PC-3 (cell line): ENCODE measurements at regions not wholly inside any gene's neighbourhood (a gene's known extent, or its start where the extent isn't known, plus 50 kb on each side); places are given as distances from the start of the nearest gene placed in this dataset.
A peak's percentile ranks its signal among the peaks of the same experiment; 100 is the strongest.

Source experiments
- ATAC-seq: fragments of 200-7000 bp; cut with Tn5 transposase; 2 replicates; pipeline ENCODE4 v1.9.1; 2020; ENCODE audit warnings: mild to moderate bottlenecking, moderate library complexity
- BruUV-seq: library from RNA; stranded (reverse); fragments of 400-500 nt; replicated peaks from 2 replicates; lab custom pipeline; 2021; lab: Mats Ljungman, UMichigan
- CTCF ChIA-PET: fragments of 300-600 bp; sonication (Branson Sonifier 250); formaldehyde crosslinking; loops from one replicate; lab custom pipeline; 2022; ENCODE audit warnings: antibody characterized with exemption; lab: Charles Lee
- POLR2A ChIA-PET: fragments of 300-600 bp; sonication (Branson Sonifier 250); formaldehyde crosslinking; loops from one replicate; lab custom pipeline; 2022; ENCODE audit warnings: antibody characterized with exemption; ENCODE audit not compliant: unreplicated experiment; lab: Charles Lee
- DNase-seq: peaks from one replicate; pipeline ENCODE4 v3.0.0-alpha.2; 2015
- H2AFZ ChIP-seq: fragments of 300-600 bp; sonication (generic); 2 replicates; pipeline ENCODE4 v1.6.0; 2016; ENCODE audit warnings: antibody characterized with exemption, low read length
- H3F3A ChIP-seq: fragments of 300-600 bp; sonication (generic); one replicate; pipeline ENCODE4 v1.6.0; 2017; ENCODE audit warnings: antibody characterized with exemption, low read length, control low read depth, mild to moderate bottlenecking; ENCODE audit not compliant: unreplicated experiment
- H3K27ac ChIP-seq: fragments of 300-600 bp; sonication (generic); 2 replicates; pipeline ENCODE4 v1.5.1; 2016; ENCODE audit warnings: mild to moderate bottlenecking, low read length
- H3K27me3 ChIP-seq: fragments of 300-600 bp; sonication (generic); 2 replicates; pipeline ENCODE4 v1.6.1; 2016; ENCODE audit warnings: low read length, mixed read lengths
- H3K36me3 ChIP-seq: fragments of 300-600 bp; sonication (generic); 2 replicates; pipeline ENCODE4 v1.6.1; 2016; ENCODE audit warnings: low read depth, mixed run types, low read length, mixed read lengths
- H3K4me1 ChIP-seq: fragments of 300-600 bp; sonication (generic); 2 replicates; pipeline ENCODE4 v1.5.1; 2016; ENCODE audit warnings: low read length; ENCODE audit not compliant: insufficient read depth
- H3K4me2 ChIP-seq: fragments of 300-600 bp; sonication (generic); 2 replicates; pipeline ENCODE4 v1.6.0; 2016; ENCODE audit warnings: low read length
- H3K4me3 ChIP-seq: fragments of 300-600 bp; sonication (generic); 2 replicates; pipeline ENCODE4 v1.5.1; 2016; ENCODE audit warnings: mild to moderate bottlenecking, low read length, mixed read lengths
- H3K79me2 ChIP-seq: fragments of 300-600 bp; sonication (generic); 2 replicates; pipeline ENCODE4 v1.6.1; 2017; ENCODE audit warnings: low read length, mixed read lengths
- H3K9ac ChIP-seq: fragments of 300-600 bp; sonication (generic); 2 replicates; pipeline ENCODE4 v1.6.0; 2016; ENCODE audit warnings: mild to moderate bottlenecking, low read length
- H3K9me2 ChIP-seq: fragments of 300-600 bp; sonication (generic); replicated peaks from 2 replicates; pipeline ENCODE4 v1.6.1; 2016; ENCODE audit warnings: mixed run types, low read length, mixed read lengths
- H3K9me3 ChIP-seq: fragments of 300-600 bp; sonication (generic); 2 replicates; pipeline ENCODE4 v1.6.1; 2016; ENCODE audit warnings: low read length, mixed read lengths
- H4K20me1 ChIP-seq: fragments of 300-600 bp; sonication (generic); 2 replicates; pipeline ENCODE4 v1.6.1; 2016; ENCODE audit warnings: low read length, mixed read lengths
- CTCF ChIP-seq: fragments of 300-600 bp; sonication (generic); conservative IDR thresholded peaks from 2 replicates; pipeline ENCODE4 v1.5.1; 2017; ENCODE audit warnings: antibody characterized with exemption, low read depth, mild to moderate bottlenecking, low read length
- EZH2 ChIP-seq: fragments of 300-600 bp; sonication (generic); IDR thresholded peaks from one replicate; pipeline ENCODE4 v1.6.1; 2017; ENCODE audit warnings: antibody characterized with exemption, mild to moderate bottlenecking, low read length; ENCODE audit not compliant: unreplicated experiment
- EZH2phosphoT487 ChIP-seq: fragments of 300-600 bp; sonication (generic); IDR thresholded peaks from 2 replicates; pipeline ENCODE4 v1.6.1; 2018; ENCODE audit warnings: mild to moderate bottlenecking, antibody characterized with exemption, low read length, borderline replicate concordance
- intact Hi-C: fragments of 100-400 bp; cut with micrococcal nuclease; formaldehyde crosslinking; loops from 2 replicates; pipeline ENCODE4 v1.9.0; 2023

DNA sequence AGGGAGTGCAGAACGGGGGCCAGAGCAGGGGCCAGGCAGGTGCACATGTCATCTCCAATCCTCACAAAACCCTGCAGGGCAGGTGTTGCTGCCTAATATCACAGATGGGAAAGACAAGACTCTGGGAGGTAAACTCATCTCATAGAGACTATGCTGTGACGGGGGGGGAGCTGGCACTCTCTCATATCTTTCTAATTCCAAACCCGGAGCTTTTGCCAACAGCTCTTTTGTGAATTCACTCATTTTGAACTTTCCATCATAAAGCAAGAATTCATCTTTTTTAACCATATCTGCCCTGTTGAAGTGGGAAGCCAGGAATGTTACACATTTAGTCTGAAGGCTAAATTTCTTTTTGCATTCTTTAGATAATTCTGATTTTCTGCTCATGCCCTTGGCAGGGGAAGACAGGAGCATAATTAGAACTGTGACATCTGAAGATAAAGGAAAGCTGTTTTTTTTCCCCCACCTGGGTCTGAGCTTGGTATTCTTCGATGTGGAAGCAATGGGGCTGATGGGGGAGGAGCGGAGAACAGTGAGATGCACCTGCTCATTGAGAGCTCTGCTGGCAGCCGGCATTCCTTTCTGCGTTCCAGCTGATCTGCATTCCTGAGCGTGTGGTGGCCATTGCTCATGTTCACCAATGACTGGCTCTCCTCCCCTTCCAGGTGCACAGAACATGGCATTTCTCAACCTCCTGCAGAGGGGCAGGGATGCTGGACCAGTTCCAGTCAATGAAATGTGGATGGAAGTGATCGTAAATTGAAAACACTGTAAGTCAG lies 159.2 kb downstream of the NSG2 start:
- no peaks in the 10 kb centered on the region for H3K36me3 ChIP-seq
- DNase-seq = peak; percentile 52
- POLR2A ChIA-PET = no interaction called here
- H3K4me1 ChIP-seq = no peaks in the 10 kb centered on the region
- ATAC-seq = no peak
- no peaks in the 10 kb centered on the region for H4K20me1 ChIP-seq
- H3K27me3 ChIP-seq = peaks cover 88% of the 10 kb centered on the region
- no peak overlapping the region for H2AFZ ChIP-seq
- no peak overlapping the region for H3K27ac ChIP-seq
- CTCF ChIA-PET = no interaction called here
- no peak overlapping the region for H3K9ac ChIP-seq
- no peak overlapping the region for H3K4me2 ChIP-seq
- no peaks in the 10 kb centered on the region for H3K9me3 ChIP-seq
- H3F3A ChIP-seq = no peaks in the 10 kb centered on the region
- BruUV-seq = no TSS peak
- intact Hi-C loops = no loop called here
- H3K9me2 ChIP-seq = no peaks in the 10 kb centered on the region
- H3K79me2 ChIP-seq = no peaks in the 10 kb centered on the region
- H3K4me3 ChIP-seq = no peak overlapping the region
- TF ChIP-seq EZH2 (no peak), EZH2phosphoT487 (no peak), CTCF (no peak)

DNA sequence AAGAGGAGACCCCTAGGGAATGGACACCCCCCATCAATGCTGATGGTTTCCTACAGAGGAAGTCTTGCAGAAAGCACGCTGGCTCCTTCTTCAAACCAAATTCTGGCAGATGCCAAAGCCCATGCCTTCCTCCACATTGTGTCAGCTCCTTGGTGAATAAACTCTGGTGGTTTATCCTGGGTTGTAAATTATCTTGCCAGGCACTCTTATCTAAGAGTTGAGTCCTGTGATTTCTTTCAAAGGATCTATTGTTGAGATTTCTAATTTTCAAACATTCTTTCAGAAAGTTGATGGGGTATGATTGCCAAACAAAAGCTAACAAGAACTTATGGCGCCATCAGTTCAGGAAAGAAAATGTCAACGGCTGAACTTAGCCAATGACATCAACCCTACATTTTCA lies 160.4 kb downstream of the NSG2 start:
- no peak for DNase-seq
- ATAC-seq = no peak
- Histone ChIP-seq H3K4me2 (no peak overlapping the region), H4K20me1 (no peaks in the 10 kb centered on the region), H2AFZ (no peak overlapping the region), H3K27me3 (peaks cover 93% of the 10 kb centered on the region), H3K36me3 (no peaks in the 10 kb centered on the region), H3K4me1 (no peaks in the 10 kb centered on the region), H3K9me3 (no peaks in the 10 kb centered on the region), H3K4me3 (no peak overlapping the region), H3F3A (no peaks in the 10 kb centered on the region), H3K9me2 (no peaks in the 10 kb centered on the region), H3K27ac (no peak overlapping the region), H3K9ac (no peak overlapping the region), H3K79me2 (no peaks in the 10 kb centered on the region)
- intact Hi-C loops = no loop called here
- CTCF ChIA-PET = no interaction called here
- TF ChIP-seq EZH2phosphoT487 = no peak
- no TSS peak for BruUV-seq
- POLR2A ChIA-PET = no interaction called here

- TF ChIP-seq CTCF = no peak
- TF ChIP-seq EZH2 = no peak
- no peak for TF ChIP-seq EZH2phosphoT487
- no peak for DNase-seq
- no peak for ATAC-seq
- H3K4me2 ChIP-seq = no peak overlapping the region
- no peaks in the 10 kb centered on the region for H4K20me1 ChIP-seq
- H2AFZ ChIP-seq = no peak overlapping the region
- H3K9me3 ChIP-seq = no peaks in the 10 kb centered on the region
- H3K79me2 ChIP-seq = no peaks in the 10 kb centered on the region
- no peaks in the 10 kb centered on the region for H3K36me3 ChIP-seq
- ChIA-PET POLR2A (no interaction called here), CTCF (no interaction called here)
- H3K4me3 ChIP-seq = no peak overlapping the region
- BruUV-seq = no TSS peak
- peaks cover 95% of the 10 kb centered on the region for H3K27me3 ChIP-seq
- no peak overlapping the region for H3K27ac ChIP-seq
- intact Hi-C loops = no loop called here
- no peaks in the 10 kb centered on the region for H3K9me2 ChIP-seq
- no peaks in the 10 kb centered on the region for H3K4me1 ChIP-seq
- H3F3A ChIP-seq = no peaks in the 10 kb centered on the region
- no peak overlapping the region for H3K9ac ChIP-seq
Measured at GRCh38 chr5:174210596-174211276, 165.2 kb downstream of the NSG2 start.
